ENCODE measurements at regions not wholly inside any gene's neighbourhood (a gene's known extent, or its start where the extent isn't known, plus 50 kb on each side); places are given as distances from the start of the nearest gene placed in this dataset.

DNA sequence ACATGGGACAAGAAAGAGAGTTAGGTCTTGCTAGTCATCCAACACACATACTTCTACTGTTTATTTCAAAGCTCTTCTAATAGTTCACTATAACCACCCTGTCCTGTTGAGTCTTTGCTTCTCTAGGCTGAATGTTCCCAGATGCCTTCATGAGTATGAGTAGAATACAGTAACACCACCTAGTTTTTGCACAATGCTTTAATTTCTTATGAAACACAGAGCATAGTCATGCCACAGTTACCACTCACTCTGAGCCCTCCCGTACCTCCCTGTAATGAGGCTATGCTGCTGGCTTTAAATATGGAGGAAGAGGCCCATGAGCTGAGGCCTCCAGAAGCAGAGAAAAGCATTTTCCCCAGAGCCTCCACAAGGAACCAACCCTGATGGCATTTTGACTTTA is 75.0 kb upstream of the SLC1A3 start:
- peaks cover 6% of the 10 kb centered on the region; the same call in 1 of the 2 replicates for H3K4me1 Mint-ChIP-seq
- TF ChIP-seq, protein P1, sequence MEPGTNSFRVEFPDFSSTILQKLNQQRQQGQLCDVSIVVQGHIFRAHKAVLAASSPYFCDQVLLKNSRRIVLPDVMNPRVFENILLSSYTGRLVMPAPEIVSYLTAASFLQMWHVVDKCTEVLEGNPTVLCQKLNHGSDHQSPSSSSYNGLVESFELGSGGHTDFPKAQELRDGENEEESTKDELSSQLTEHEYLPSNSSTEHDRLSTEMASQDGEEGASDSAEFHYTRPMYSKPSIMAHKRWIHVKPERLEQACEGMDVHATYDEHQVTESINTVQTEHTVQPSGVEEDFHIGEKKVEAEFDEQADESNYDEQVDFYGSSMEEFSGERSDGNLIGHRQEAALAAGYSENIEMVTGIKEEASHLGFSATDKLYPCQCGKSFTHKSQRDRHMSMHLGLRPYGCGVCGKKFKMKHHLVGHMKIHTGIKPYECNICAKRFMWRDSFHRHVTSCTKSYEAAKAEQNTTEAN (CRISPR knock-in tag; IDR thresholded peaks at IDR 0.05), result no peak
- no peak for TF ChIP-seq ZNF317 (CRISPR knock-in tag; IDR thresholded peaks at IDR 0.05; ENCODE audit: borderline replicate concordance, low read depth)

DNA sequence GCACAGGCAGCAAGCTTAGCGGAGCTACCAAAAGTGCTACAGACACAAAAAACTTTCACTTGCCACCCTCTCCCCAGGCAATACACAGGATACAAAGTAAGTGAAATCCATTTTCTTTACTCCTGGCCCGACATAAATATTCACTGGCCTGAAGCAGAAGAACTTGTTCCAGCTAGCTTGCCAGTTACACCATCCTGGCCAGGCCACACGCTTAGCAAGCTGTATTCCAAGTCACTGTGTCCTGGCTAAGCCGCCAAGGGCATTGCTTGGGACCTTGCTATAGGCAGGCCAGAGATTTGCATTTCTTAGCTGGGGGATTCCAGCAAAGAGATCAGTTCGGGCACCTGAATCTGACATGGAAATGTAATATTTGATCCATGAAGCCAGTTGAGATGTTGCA is 71.0 kb upstream of the SLC1A3 start:
- Mint-ChIP-seq H3K27me3 (ENCODE audit: low read depth) (no peaks in the 10 kb centered on the region), H3K4me1 (0 out of 2 replicates have a peak, but pooled peaks cover 3% of the 10 kb centered on the region), H3K27ac (no peak overlapping the region), H3K9me3 (no peaks in the 10 kb centered on the region), H3K4me3 (no peak overlapping the region), H3K36me3 (no peaks in the 10 kb centered on the region)
- CTCF ChIA-PET, result interaction anchor here (1.0 kb wide), 1 partner anchor 118 kb away, joined by 3 read pairs; no protein-coding TSS in a partner anchor
- TF ChIP-seq, protein P2, sequence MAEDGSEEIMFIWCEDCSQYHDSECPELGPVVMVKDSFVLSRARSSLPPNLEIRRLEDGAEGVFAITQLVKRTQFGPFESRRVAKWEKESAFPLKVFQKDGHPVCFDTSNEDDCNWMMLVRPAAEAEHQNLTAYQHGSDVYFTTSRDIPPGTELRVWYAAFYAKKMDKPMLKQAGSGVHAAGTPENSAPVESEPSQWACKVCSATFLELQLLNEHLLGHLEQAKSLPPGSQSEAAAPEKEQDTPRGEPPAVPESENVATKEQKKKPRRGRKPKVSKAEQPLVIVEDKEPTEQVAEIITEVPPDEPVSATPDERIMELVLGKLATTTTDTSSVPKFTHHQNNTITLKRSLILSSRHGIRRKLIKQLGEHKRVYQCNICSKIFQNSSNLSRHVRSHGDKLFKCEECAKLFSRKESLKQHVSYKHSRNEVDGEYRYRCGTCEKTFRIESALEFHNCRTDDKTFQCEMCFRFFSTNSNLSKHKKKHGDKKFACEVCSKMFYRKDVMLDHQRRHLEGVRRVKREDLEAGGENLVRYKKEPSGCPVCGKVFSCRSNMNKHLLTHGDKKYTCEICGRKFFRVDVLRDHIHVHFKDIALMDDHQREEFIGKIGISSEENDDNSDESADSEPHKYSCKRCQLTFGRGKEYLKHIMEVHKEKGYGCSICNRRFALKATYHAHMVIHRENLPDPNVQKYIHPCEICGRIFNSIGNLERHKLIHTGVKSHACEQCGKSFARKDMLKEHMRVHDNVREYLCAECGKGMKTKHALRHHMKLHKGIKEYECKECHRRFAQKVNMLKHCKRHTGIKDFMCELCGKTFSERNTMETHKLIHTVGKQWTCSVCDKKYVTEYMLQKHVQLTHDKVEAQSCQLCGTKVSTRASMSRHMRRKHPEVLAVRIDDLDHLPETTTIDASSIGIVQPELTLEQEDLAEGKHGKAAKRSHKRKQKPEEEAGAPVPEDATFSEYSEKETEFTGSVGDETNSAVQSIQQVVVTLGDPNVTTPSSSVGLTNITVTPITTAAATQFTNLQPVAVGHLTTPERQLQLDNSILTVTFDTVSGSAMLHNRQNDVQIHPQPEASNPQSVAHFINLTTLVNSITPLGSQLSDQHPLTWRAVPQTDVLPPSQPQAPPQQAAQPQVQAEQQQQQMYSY (CRISPR knock-in tag; IDR thresholded peaks at IDR 0.05), result no peak
- TF ChIP-seq ZNF396 (CRISPR knock-in tag; IDR thresholded peaks at IDR 0.05; ENCODE audit: borderline replicate concordance) (no peak), NFE2L1 (CRISPR knock-in tag; IDR thresholded peaks at IDR 0.05) (no peak), NFYB (CRISPR knock-in tag; conservative IDR thresholded peaks at IDR 0.05; ENCODE audit: low read depth) (no peak), ZNF263 (CRISPR knock-in tag; IDR thresholded peaks at IDR 0.05; ENCODE audit: low read depth) (no peak), NR1H2 (CRISPR knock-in tag; IDR thresholded peaks at IDR 0.05) (no peak), OVOL2 (CRISPR knock-in tag; IDR thresholded peaks at IDR 0.05; ENCODE audit: borderline replicate concordance) (no peak), GTF2I (CRISPR knock-in tag; conservative IDR thresholded peaks at IDR 0.05) (no peak), SOX15 (CRISPR knock-in tag; IDR thresholded peaks at IDR 0.05) (no peak), ELF4 (CRISPR knock-in tag; IDR thresholded peaks at IDR 0.05; ENCODE audit: low read depth) (no peak), KAT7 (CRISPR knock-in tag; IDR thresholded peaks at IDR 0.05; ENCODE audit: borderline replicate concordance) (no peak)
- TF ChIP-seq, protein P3, sequence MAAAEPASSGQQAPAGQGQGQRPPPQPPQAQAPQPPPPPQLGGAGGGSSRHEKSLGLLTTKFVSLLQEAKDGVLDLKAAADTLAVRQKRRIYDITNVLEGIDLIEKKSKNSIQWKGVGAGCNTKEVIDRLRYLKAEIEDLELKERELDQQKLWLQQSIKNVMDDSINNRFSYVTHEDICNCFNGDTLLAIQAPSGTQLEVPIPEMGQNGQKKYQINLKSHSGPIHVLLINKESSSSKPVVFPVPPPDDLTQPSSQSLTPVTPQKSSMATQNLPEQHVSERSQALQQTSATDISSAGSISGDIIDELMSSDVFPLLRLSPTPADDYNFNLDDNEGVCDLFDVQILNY (CRISPR knock-in tag; IDR thresholded peaks at IDR 0.05), result no peak
- TF ChIP-seq, protein P1 (CRISPR knock-in tag; IDR thresholded peaks at IDR 0.05), result no peak
- ATAC-seq, result peak; percentile 53
- DNase-seq (ENCODE audit: low spot score), result no peak
- POLR2A ChIA-PET, result no interaction called here

More for the DNA sequence above, 75.0 kb upstream of the SLC1A3 start:
- no peak for ATAC-seq
- ChIA-PET CTCF (no interaction called here), POLR2A (no interaction called here)
- Mint-ChIP-seq H3K9me3 (peaks cover 14% of the 10 kb centered on the region), H3K4me3 (no peak overlapping the region), H3K36me3 (no peaks in the 10 kb centered on the region), H3K27ac (no peak overlapping the region), H3K27me3 (ENCODE audit: low read depth) (no peaks in the 10 kb centered on the region)
- DNase-seq (ENCODE audit: low spot score), result no peak

DNA sequence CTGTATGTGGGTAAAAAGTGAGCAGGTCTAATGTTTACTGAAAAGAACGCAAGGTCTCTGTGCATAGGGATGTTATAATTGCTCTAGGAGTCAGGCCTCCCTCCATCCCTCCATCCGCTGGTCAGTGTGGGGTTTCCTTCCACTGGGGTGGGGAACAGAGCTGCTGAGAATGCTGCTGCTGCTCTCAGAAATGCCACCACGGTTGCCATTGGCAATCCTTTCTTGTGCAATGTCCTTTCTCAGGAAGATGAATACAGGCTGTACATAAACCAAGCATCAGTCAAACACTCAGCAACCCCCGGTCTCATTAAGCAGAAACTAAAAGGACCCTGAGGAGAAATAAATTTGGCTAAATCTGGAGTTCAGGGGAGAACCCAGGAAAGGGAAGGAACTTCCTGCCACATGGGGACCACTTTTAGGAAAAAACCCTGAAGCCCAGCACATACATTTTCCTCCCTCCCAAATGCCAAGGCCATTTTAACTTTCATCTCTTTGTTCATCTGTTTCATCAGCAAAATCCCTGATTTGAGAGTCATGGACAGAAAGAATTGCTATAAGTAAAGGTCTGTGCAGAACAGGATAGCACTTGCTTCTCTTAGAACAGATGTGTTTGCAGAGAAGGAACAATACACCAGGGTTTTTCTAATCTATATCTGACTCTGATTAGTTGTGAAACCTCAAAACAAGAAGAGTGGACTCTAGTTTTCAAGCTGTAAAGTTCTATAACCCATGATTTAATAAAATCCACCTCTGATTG is 70.4 kb upstream of the SLC1A3 start:
- no peaks in the 10 kb centered on the region for H3K36me3 Mint-ChIP-seq
- DNase-seq (ENCODE audit: low spot score), result no peak
- H3K4me3 Mint-ChIP-seq, result no peak overlapping the region
- no peaks in the 10 kb centered on the region for H3K9me3 Mint-ChIP-seq
- ChIA-PET POLR2A (no interaction called here), CTCF (interaction anchor here (1.0 kb wide), 1 partner anchor 118 kb away, joined by 3 read pairs; no protein-coding TSS in a partner anchor)
- 0 out of 2 replicates have a peak, but pooled peaks cover 3% of the 10 kb centered on the region for H3K4me1 Mint-ChIP-seq
- H3K27ac Mint-ChIP-seq, result no peak overlapping the region
- ATAC-seq, result peak; percentile 30
- H3K27me3 Mint-ChIP-seq (ENCODE audit: low read depth), result no peaks in the 10 kb centered on the region
- TF ChIP-seq ZNF263 (CRISPR knock-in tag; IDR thresholded peaks at IDR 0.05; ENCODE audit: low read depth), result no peak
- no peak for TF ChIP-seq ZBTB21 (CRISPR knock-in tag; IDR thresholded peaks at IDR 0.05; ENCODE audit: borderline replicate concordance)
- TF ChIP-seq TEAD4 (CRISPR knock-in tag; IDR thresholded peaks at IDR 0.05), result no peak
- TF ChIP-seq SOX15 (CRISPR knock-in tag; IDR thresholded peaks at IDR 0.05), result no peak
- no peak for TF ChIP-seq RORB (CRISPR knock-in tag; IDR thresholded peaks at IDR 0.05)
- TF ChIP-seq GRHL2 (CRISPR knock-in tag; IDR thresholded peaks at IDR 0.05; ENCODE audit: insufficient replicate concordance, severe bottlenecking), result no peak
- no peak for TF ChIP-seq FOXP1 (CRISPR knock-in tag; IDR thresholded peaks at IDR 0.05; ENCODE audit: borderline replicate concordance)
- TF ChIP-seq NR1H2 (CRISPR knock-in tag; IDR thresholded peaks at IDR 0.05), result no peak
- TF ChIP-seq MXD4 (CRISPR knock-in tag; IDR thresholded peaks at IDR 0.05; ENCODE audit: borderline replicate concordance), result no peak
- TF ChIP-seq CBFB (CRISPR knock-in tag; IDR thresholded peaks at IDR 0.05; ENCODE audit: low read depth), result no peak
- TF ChIP-seq, protein P4, sequence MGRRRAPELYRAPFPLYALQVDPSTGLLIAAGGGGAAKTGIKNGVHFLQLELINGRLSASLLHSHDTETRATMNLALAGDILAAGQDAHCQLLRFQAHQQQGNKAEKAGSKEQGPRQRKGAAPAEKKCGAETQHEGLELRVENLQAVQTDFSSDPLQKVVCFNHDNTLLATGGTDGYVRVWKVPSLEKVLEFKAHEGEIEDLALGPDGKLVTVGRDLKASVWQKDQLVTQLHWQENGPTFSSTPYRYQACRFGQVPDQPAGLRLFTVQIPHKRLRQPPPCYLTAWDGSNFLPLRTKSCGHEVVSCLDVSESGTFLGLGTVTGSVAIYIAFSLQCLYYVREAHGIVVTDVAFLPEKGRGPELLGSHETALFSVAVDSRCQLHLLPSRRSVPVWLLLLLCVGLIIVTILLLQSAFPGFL (CRISPR knock-in tag; IDR thresholded peaks at IDR 0.05; ENCODE audit: borderline replicate concordance), result no peak
